ENCODE measurements at regions not wholly inside any gene's neighbourhood (a gene's known extent, or its start where the extent isn't known, plus 50 kb on each side); places are given as distances from the start of the nearest gene placed in this dataset.

DNA sequence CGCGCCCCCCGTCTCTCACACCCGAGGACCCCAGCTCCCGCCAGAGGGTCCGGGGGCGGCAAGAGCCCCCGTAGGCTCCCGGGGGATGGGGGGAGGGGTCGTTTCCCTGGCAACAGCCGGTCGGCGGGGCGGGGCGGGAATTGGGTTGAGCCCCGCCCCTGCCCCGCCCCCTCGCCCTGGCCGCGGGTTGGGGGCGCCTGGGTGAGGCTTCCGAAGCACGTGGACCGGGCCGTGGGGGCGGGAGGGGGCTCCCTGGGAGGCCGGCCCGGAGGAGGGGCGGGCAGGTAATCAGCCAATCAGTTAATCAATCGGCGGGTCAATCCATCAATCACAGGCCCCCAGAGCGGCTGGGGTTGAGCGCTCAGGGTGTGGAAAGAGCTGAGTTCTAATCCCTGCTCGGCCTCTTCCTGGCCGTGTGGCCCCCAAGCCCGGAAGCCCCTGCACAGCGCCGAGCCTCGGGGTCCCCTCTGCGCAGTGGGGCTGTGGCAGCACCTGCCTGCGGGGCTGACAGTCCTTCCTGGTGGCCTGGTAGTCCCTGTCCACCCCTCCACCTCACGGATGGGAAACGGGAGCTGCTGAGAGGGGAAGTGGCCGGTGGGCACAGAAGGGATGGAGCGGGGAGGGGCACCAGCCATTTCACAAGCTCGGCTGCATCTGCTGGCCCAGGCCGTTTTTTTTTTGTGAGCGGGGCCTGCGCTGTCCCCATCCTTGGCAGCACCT is 174.2 kb upstream of the IER5L start:
- peak; percentile 21 for DNase-seq

GRCh38 chr9:129351642-129352145 is 173.6 kb upstream of the IER5L start:
- no peak for DNase-seq

GRCh38 chr9:129351058-129351641 is 173.1 kb upstream of the IER5L start:
- DNase-seq = no peak

- no peak for DNase-seq
Measured at GRCh38 chr9:129350143-129350935, 172.3 kb upstream of the IER5L start.

GRCh38 chr9:129349665-129349947 is 171.5 kb upstream of the IER5L start:
- no peak for DNase-seq

- DNase-seq = no peak
Measured at GRCh38 chr9:129348890-129349664, 171.0 kb upstream of the IER5L start.

GRCh38 chr9:129347316-129348120 is 169.5 kb upstream of the IER5L start:
- no peak for DNase-seq

DNA sequence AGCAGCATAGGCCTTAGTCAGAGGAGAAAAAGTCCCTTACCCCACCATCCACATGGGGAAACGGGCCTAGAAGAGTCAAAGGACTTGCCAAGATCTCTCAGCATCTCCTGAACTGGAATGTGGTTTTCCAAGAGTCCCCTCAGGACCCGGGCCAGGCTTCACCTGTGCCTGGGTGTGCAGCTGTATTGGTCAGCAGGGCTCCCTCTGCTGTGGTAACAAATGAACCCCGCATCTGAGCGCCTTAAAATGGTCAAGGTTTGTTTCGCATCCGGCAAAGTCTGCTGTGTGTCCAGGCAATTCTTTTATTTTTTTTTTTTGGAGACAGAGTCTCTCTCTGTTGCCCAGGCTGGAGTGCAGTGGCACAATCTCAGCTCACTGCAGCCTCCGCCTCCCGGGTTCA is 168.0 kb upstream of the IER5L start:
- no peak for DNase-seq

DNA sequence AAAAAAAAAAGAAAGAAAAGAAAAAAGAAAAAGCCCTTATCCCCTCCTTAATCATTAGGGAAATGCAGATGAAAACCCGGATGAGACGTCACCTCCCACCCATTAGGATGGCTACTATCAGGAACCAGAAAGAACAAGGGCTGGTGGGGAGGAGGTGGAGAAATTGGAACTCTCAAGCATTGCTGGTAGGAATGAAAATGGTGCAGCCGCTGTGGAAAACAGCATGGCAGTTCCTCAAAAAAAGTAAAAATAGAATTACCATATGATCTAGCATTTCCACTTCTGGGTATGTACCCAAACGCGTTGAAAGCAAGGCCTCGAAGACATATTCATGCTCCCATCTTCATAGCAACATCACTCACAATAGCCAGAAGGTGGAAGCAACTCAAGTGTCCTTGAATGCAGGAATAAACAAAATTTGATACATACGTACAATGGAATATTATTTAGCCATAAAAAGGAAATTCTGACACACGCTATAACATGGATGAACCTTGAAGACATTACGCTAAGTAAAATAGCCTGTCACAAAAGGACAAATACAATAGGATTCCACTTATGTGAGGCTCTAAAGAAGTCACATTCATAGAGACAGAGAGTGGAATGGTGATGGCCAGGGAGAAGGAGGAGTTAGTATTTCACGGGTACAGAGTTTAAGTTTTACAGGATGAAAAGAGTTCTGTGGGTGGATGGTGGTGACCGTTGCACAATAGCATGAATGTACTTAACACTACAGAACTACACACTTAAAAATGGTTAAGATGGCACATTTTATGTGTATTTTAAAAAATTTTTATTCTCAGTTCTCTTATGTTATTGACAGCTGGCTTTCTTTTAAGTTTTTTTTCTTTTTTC is 166.8 kb upstream of the IER5L start:
- no peak for DNase-seq

DNA sequence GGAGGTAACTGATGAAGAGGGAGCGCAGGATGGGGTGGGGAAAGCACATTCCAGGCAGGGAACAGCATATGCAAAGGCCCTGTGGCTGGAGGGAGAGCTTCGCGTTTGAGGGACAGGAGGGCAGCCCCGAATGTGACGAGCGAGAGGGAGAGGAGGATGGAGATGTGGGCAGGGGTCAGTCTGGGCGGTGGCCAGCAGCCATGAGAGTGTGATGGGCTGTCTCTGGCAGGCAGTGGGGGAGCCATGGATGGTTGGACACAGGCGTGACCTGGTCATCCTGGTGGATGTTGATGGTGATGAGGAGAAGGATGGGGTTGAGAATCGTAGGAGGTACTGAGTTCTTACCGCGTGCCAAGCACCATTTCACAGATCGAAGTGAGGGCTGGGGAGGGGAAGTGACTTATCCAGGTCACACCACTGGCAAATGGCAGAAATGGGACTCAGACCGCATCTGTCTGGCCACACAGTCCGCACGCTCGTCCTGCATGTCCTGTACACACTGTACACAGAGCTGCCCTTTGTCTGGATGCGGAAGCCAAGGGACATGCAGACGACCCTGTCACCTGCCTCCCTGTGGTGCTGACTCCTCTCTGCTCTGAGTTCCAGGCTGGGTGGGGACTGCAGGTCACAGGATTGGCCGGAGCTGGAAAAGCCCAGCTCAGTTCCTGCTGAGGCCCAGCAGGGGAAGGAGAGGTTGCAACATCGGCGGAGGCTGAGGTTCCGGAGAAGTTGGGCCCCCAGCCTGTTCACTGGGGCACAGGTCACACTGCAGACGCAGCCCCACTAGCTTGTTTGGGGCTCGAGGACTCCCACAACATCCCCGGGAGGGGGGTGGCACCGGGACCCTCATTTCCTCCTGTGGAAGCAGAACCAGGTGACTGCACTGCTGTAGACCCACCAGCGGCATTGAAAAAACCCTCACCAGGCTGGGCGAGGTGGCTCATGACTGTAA is 165.6 kb upstream of the IER5L start:
- DNase-seq = no peak

DNA sequence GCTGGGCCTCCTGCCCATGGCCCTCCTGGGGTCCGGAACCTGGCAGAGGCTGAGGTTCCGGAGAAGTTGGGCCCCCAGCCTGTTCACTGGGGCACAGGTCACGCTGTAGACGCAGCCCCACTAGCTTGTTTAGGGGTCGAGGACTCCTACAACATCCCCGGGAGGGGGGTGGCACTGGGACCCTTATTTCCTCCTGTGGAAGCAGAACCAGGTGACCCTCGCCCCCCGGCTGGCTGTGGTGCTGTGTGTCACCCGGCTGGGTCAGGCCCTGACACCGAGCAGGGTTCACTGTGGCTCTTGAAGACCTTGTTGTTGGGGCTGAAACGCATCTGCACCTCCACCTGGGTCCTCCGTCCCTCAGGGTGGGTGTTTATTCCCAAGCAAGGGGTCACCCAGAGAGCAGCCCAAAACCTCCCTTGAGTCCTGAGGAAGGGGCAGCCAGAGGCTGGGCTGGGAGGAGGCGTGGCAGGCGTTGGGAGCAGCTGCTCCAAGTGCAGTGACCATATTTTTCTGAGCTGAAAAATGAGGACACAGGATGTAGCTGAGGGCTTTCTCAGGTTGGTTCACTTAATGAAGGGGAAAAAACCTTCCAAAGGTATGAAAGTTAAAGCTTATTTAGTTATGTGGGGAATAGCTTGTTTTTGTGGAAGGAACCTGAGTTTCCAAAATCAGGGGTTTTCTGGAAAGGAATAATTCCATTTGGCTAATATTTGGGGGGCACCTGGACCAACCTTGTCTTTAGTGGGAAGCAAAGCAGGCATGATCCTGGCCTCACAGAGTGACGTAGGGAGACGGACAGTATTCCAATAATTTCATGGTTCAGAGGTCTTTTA is 164.7 kb upstream of the IER5L start:
- no peak for DNase-seq

- no peak for DNase-seq
Measured at GRCh38 chr9:129341987-129342348, 163.9 kb upstream of the IER5L start.

- DNase-seq = no peak
Measured at GRCh38 chr9:129341171-129341986, 163.3 kb upstream of the IER5L start.

GRCh38 chr9:129340427-129341170 is 162.5 kb upstream of the IER5L start:
- DNase-seq = no peak

DNA sequence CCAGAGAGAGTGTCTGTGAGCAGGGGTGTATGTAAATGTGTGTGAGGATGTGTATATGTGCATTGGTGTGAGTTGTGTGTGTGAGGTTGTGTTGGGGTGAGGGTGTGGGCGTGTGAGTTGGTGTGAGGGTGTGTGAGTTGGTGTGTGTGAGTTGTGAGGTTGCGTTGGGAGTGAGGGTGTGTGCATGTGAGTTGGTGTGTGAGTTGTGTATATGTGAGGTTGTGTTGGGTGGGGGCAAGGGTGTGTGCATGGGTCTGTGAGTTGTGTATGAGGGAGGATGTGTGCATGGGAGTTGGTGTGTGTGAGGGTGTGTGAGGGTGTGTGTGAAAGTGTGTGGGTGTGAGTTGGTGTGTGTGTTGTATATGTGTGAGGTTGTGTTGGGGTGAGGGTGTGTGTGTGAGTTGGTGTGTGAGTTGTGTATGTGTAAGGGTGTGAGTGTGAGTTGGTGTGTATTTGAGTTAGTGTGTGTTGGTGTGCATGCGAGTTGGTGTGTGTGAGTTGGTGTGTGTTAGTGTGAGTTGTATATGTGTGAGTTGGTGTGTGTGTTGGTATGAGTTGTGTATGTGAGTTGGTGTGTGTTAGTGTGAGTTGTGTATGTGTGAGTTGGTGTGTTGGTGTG is 161.6 kb upstream of the IER5L start:
- no peak for DNase-seq

DNA sequence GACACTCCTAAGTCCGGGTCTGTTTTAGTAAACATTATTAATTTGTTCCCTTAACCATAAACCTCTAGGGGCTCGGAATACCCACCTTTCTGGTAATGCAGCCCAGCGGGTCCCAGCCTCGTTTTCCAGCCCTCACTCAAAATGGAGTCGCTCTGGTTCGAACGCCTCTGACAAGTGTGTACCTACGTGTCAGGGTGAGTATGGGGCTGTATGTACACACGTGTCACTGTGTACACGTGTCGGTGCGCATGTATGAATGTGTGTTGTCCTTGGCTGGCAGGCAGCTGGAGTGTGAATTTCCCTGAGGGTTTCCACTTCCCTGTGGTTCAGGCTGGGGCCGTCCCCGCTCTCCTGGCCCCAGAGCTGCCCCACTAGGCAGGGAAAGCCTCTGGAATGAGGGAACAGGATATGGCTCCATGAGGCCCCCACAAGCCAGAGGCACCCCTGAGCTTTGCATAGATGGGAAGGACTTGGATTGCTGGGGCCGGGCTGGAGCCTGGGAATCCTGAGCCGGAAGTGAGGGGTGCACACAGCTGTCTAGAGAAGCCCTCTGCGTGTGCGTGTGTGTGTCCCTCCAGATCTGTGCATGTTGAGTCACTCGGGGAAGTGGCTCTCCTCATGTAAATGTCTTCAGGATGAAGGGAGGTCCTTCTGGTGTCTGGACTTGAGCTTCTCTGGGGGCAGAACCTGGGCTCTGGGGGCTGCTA is 160.8 kb upstream of the IER5L start:
- no peak for DNase-seq
